Osteocyte (in vitro differentiated cells): ENCODE measurements at regions not wholly inside any gene's neighbourhood (a gene's known extent, or its start where the extent isn't known, plus 50 kb on each side); places are given as distances from the start of the nearest gene placed in this dataset.

Experiments used
- DNase-seq: peaks from one replicate; pipeline ENCODE4 v3.0.0; 2021; ENCODE audit warnings: mixed read lengths; ENCODE audit not compliant: unreplicated experiment; ENCODE audit errors: extremely low spot score
- H3K27ac Mint-ChIP-seq: one replicate; pipeline ENCODE4 v1.8.0; 2021; ENCODE audit warnings: mild to moderate bottlenecking, mixed read lengths; ENCODE audit not compliant: unreplicated experiment
- H3K27me3 Mint-ChIP-seq: one replicate; pipeline ENCODE4 v1.8.0; 2021; ENCODE audit warnings: mixed read lengths; ENCODE audit not compliant: unreplicated experiment
- H3K36me3 Mint-ChIP-seq: one replicate; pipeline ENCODE4 v1.8.0; 2021; ENCODE audit warnings: mixed read lengths; ENCODE audit not compliant: unreplicated experiment
- H3K4me1 Mint-ChIP-seq: one replicate; pipeline ENCODE4 v1.8.0; 2021; ENCODE audit warnings: mixed read lengths; ENCODE audit not compliant: unreplicated experiment
- H3K4me3 Mint-ChIP-seq: one replicate; pipeline ENCODE4 v1.8.0; 2021; ENCODE audit warnings: mild to moderate bottlenecking, moderate library complexity, mixed read lengths; ENCODE audit not compliant: unreplicated experiment
- H3K9me3 Mint-ChIP-seq: one replicate; pipeline ENCODE4 v1.8.0; 2021; ENCODE audit warnings: mixed read lengths; ENCODE audit not compliant: unreplicated experiment
- TF ChIP-seq, protein P1 (sequence below): fragments of 200-600 bp; sonication (generic); IDR thresholded peaks from 2 replicates; pipeline ENCODE4 v1.5.0; 2021; ENCODE audit warnings: antibody characterized with exemption, mild to moderate bottlenecking, moderate library complexity

DNA sequence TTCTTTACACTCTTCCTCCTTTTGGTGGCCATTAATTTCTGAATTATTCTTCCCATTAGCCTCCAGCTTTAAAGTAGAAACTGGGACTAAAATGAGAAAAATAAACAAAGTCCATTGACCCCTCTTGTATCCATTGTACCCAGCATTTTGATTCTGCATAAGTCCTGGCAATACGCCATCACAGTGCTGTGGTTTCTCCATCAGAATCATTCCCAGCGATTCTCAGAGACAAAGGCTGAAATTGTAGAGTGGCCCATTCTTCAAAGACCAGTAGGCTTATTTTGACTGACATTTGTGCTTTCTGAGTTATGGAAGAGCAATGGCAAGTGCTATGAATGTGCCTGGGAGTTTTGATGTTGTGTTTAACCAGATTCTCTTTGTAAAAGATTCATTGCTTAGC is 199.3 kb upstream of the GALNT5 start:
- peaks cover 12% of the 10 kb centered on the region for H3K4me1 Mint-ChIP-seq
- no peak overlapping the region for H3K4me3 Mint-ChIP-seq
- TF ChIP-seq, protein P1, sequence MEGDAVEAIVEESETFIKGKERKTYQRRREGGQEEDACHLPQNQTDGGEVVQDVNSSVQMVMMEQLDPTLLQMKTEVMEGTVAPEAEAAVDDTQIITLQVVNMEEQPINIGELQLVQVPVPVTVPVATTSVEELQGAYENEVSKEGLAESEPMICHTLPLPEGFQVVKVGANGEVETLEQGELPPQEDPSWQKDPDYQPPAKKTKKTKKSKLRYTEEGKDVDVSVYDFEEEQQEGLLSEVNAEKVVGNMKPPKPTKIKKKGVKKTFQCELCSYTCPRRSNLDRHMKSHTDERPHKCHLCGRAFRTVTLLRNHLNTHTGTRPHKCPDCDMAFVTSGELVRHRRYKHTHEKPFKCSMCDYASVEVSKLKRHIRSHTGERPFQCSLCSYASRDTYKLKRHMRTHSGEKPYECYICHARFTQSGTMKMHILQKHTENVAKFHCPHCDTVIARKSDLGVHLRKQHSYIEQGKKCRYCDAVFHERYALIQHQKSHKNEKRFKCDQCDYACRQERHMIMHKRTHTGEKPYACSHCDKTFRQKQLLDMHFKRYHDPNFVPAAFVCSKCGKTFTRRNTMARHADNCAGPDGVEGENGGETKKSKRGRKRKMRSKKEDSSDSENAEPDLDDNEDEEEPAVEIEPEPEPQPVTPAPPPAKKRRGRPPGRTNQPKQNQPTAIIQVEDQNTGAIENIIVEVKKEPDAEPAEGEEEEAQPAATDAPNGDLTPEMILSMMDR: no peak
- H3K27ac Mint-ChIP-seq: no peak overlapping the region
- no peaks in the 10 kb centered on the region for H3K36me3 Mint-ChIP-seq
- H3K9me3 Mint-ChIP-seq: no peaks in the 10 kb centered on the region
- peaks cover 10% of the 10 kb centered on the region for H3K27me3 Mint-ChIP-seq
- no peak for DNase-seq

DNA sequence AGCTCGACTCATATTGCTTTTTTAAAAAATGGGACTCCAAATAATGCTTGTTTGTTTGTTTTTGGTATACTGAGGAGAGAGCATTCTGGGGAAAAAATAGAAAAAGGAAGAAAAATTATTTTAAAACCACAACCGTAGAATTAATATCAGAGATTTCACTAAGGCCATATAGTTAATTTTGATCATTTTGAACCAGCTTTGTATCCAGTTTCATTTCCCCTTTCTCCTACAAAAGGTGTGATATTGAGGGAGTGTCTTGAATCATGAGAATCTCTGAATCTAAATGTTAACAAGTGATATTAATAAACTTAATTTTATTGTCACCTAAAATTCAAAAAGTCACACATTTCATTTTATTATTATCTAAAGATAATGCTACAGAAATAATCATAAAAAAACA is 198.5 kb upstream of the GALNT5 start:
- DNase-seq: no peak
- no peaks in the 10 kb centered on the region for H3K36me3 Mint-ChIP-seq
- H3K27ac Mint-ChIP-seq: no peak overlapping the region
- TF ChIP-seq, protein P1: no peak
- no peak overlapping the region for H3K4me3 Mint-ChIP-seq
- peaks cover 11% of the 10 kb centered on the region for H3K27me3 Mint-ChIP-seq
- H3K4me1 Mint-ChIP-seq: peaks cover 6% of the 10 kb centered on the region
- no peaks in the 10 kb centered on the region for H3K9me3 Mint-ChIP-seq

DNA sequence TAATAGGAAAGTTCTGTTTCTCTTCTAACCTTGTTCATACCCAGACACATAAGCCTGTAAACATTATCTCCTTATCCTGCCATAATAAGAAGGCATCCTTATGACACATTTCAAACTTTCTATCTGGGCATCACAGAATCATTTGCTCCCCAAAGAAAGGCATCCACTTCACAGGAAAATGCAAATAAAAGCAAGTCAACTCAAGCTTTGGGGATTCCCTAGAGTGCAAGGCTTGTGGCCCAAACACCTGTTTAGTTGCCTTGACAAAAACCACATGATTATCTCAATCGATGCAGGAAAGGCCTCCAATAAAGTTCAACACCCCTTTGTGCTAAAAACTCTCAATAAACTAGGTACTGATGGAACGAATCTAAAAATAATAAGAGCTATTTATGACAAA is 195.7 kb upstream of the GALNT5 start:
- H3K9me3 Mint-ChIP-seq: no peaks in the 10 kb centered on the region
- H3K4me1 Mint-ChIP-seq: no peaks in the 10 kb centered on the region
- no peak overlapping the region for H3K4me3 Mint-ChIP-seq
- peaks cover 21% of the 10 kb centered on the region for H3K27me3 Mint-ChIP-seq
- DNase-seq: no peak
- TF ChIP-seq, protein P1: no peak
- no peaks in the 10 kb centered on the region for H3K36me3 Mint-ChIP-seq
- no peak overlapping the region for H3K27ac Mint-ChIP-seq

DNA sequence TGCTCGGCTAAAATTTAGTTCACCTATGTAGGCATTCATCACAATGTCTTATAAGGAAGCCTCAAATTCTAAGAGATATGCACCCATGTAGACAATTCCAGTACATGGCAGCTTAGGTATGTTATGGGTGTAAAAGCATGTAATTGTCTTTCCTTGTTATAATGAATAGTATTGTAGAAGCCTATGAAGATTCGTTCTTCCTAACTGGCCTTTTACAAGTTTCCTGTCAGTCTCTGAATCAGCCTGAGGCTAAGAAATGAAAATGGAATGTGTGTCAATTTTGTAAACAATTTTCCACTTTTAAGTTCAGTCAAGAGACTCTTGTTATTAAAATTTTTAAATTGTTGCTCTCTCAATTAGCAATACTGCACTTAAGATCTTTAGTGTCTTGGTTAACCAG is 189.9 kb upstream of the GALNT5 start:
- Mint-ChIP-seq H3K27me3 (peaks cover 29% of the 10 kb centered on the region), H3K9me3 (peaks cover 6% of the 10 kb centered on the region), H3K4me3 (no peak overlapping the region), H3K36me3 (no peaks in the 10 kb centered on the region), H3K27ac (no peak overlapping the region), H3K4me1 (no peaks in the 10 kb centered on the region)
- DNase-seq: no peak
- TF ChIP-seq, protein P1: no peak

DNA sequence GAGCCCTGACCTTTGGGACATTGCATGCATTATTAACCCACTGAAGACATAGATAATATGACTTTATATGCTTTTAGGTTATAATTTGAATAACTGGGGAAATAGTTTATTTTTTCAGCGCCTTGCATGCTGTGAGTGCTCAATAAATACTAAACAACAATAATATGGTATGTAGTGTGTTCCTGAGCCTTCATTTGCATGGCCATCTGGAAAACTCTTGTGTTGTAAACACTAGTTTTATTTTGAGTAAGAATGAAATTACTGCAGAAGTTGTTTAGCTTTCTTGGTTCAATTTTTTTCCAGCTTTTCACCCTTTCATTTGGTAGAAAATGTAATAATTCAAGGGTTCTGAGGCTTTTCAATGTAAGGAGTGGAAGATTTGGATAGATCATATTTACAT is 189.3 kb upstream of the GALNT5 start:
- no peak overlapping the region for H3K27ac Mint-ChIP-seq
- TF ChIP-seq, protein P1: no peak

More for the DNA sequence above, 189.3 kb upstream of the GALNT5 start:
- DNase-seq: no peak
- Mint-ChIP-seq H3K36me3 (no peaks in the 10 kb centered on the region), H3K9me3 (peaks cover 6% of the 10 kb centered on the region), H3K27me3 (peaks cover 26% of the 10 kb centered on the region), H3K4me1 (no peaks in the 10 kb centered on the region), H3K4me3 (no peak overlapping the region)
